Epithelial cell of esophagus (primary cell): ENCODE measurements at regions not wholly inside any gene's neighbourhood (a gene's known extent, or its start where the extent isn't known, plus 50 kb on each side); places are given as distances from the start of the nearest gene placed in this dataset.

Source experiments
- DNase-seq: peaks from one replicate; pipeline ENCODE4 v3.0.0; 2010; ENCODE audit warnings: low read depth
- H3K4me3 ChIP-seq: 2 replicates; pipeline ENCODE4 v1.5.1; 2011; ENCODE audit warnings: mild to moderate bottlenecking, low read length, control low read depth
- TF ChIP-seq, protein P1 (sequence below): IDR thresholded peaks from 2 replicates; pipeline ENCODE4 v1.5.1; 2011; ENCODE audit warnings: low read depth, mild to moderate bottlenecking, low read length, control low read depth, inconsistent platforms; ENCODE audit not compliant: insufficient read depth; ENCODE audit errors: missing control alignments

DNA sequence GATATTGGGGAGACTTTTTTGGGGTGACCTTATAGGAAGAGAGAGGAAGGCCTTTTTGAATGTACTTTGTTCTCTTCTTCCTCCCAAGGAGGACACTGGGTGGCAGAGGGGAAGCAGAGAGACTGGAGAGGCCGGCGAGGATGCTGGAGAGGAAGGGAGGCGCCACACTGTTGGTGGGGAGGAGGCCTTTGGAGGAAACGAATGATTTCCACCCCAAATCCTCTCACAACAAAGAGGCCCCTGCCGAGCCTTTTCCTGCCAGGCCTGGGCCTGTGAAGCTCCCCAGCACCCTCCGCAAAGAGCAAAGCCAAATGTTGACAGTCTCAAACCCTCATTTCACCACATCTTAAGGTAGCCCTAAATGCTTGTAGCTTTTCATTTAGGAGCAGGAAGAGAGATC, 59.0 kb upstream of the UPP2 start:
- no peak overlapping the region for H3K4me3 ChIP-seq
- no peak for DNase-seq
- TF ChIP-seq, protein P1, sequence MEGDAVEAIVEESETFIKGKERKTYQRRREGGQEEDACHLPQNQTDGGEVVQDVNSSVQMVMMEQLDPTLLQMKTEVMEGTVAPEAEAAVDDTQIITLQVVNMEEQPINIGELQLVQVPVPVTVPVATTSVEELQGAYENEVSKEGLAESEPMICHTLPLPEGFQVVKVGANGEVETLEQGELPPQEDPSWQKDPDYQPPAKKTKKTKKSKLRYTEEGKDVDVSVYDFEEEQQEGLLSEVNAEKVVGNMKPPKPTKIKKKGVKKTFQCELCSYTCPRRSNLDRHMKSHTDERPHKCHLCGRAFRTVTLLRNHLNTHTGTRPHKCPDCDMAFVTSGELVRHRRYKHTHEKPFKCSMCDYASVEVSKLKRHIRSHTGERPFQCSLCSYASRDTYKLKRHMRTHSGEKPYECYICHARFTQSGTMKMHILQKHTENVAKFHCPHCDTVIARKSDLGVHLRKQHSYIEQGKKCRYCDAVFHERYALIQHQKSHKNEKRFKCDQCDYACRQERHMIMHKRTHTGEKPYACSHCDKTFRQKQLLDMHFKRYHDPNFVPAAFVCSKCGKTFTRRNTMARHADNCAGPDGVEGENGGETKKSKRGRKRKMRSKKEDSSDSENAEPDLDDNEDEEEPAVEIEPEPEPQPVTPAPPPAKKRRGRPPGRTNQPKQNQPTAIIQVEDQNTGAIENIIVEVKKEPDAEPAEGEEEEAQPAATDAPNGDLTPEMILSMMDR: no peak

DNA sequence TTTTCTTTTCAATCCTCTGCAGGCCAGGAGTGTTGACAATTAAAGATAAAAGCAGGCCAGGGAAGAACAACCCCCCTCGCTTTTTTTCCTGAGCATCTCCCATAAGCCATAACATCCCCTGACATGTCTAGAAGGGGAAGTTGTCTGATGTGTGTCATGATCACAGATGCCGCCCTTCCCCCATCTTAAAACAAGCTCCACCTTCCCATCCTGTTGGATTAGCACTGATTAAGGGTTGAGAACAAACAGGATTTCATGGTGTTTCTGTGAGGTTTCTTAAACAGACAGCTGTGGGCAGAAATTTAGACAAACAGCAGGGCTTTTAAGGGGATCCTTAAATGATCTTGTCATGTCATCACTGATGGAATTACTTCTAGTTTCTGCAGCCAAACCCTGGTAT, 59.4 kb upstream of the UPP2 start:
- DNase-seq: peak; percentile 51
- TF ChIP-seq, protein P1: no peak
- no peak overlapping the region for H3K4me3 ChIP-seq

DNA sequence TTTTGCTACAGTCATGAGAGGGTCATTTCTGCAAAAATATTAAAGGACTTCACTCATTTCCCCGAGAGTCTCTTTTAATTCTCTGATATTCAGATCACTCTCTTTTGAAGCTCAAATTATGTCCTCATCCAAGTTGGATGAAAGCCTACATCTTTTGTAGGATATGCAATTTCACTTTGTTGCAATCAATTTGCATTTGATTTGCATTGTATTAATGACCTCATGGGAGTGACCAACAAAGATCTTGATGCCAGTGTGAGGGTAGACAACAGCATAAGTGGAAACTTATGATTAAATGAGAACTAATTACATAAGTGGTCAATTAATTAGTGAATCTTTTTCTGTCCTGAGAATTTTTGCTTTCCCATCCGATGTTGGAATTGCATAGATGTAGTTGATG, 60.3 kb upstream of the UPP2 start:
- TF ChIP-seq, protein P1: no peak

DNA sequence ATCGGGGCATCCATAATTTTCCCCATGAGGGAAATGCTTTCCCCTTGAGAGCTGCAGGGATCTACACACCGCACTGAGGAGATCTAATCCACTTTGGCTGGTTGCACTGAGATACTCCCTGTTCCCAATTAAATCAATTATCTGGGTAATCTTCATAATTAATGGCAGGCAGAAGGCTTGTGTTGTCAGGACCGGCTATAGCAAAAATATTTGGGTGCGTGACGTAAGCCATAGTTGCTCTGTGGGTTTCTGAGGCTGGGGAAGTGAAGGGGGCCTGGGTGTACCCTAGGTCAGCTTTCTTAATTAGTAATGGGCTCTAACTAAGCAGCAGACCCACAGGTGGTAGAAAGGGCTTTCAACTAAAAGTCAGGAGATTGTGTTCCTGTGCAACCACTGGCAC, 62.8 kb upstream of the UPP2 start:
- no peak overlapping the region for H3K4me3 ChIP-seq
- DNase-seq: no peak
- TF ChIP-seq, protein P1: no peak

More for the DNA sequence above, 60.3 kb upstream of the UPP2 start:
- no peak for DNase-seq
- H3K4me3 ChIP-seq: no peak overlapping the region

DNA sequence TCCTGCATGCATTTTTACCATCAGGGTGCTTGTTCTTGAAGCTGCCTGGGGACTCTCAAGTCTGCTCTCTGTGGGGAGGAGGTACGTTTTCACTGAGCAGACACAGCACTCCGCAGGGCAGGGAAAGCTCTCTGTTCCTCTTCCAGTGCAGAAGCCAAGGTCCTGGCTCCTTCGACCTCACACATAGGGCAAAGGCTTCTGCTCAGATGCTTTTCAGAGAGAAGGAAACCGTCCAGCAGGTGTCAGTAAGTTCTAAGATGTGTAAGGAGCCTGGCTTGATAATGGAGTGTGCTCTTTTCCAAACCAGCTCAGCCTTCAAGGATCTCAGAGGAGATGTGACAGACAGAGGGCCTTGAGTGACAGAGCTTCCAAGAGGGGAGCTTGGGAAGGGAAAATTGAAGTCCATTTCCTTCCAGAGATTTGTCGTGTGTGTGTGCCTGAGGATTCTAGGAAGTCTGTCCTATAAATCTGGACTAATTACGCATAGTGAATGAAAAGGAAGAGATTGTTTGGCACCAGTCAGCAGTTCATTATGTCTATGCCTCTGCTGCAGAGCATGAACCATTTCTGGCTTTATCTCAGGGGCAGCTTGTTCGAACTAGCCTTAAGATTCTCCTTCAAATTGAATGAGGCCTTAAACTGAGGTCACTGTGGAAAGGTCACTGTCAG, 67.3 kb upstream of the UPP2 start:
- DNase-seq: peak; percentile 76
- no peak overlapping the region for H3K4me3 ChIP-seq
- TF ChIP-seq, protein P1: peak; percentile 74

DNA sequence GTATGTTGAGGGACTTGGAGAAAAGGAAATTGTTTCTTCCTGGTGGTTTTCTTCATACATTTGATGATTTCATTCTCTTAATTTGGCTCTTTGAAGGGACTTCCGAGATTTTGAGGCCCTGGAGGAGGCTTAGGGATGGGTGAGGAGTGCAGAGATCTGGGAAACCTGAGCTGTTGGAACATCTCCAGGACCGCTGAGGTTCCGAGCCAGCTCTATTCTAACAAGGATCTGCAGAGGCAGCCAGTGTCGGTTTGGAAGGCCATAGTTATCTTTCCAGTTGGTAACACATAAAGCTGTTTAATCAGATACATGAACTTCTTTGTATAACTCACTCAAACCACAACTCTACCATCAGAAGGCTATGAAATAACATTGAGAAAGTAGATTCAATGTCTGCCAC, 70.3 kb upstream of the UPP2 start:
- TF ChIP-seq, protein P1: no peak
- no peak for DNase-seq
- no peak overlapping the region for H3K4me3 ChIP-seq
